ENCODE measurements at regions not wholly inside any gene's neighbourhood (a gene's known extent, or its start where the extent isn't known, plus 50 kb on each side); places are given as distances from the start of the nearest gene placed in this dataset.

DNA sequence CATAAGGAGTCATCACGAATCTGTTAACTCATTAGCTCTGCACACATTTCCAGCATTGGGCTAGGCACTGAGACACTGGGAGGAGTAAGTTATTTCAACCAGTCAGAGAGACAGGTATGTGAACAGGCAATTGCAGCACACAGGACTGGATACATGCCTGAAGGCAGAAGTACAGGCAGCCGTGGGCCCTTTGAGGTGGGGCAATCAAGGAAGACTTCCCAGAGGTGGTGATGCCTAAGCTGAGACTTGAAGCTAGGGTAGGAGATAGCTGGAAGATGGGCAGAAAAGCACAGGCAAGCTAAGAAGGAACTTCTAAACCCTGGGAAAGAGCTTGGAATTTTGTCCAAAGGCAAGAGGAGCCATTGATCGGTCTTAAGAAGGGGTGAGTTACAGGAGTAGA lies 249.7 kb downstream of the EMX2 start:
- no TSS peak for BruUV-seq (replicated peaks)
- Mint-ChIP-seq H3K27me3 (ENCODE audit: insufficient read depth, unreplicated experiment) (no peaks in the 10 kb centered on the region), H3K27ac (ENCODE audit: unreplicated experiment) (no peak overlapping the region), H3K36me3 (ENCODE audit: insufficient read depth, unreplicated experiment) (no peaks in the 10 kb centered on the region), H3K4me3 (ENCODE audit: unreplicated experiment) (no peak overlapping the region), H3K4me1 (ENCODE audit: low read depth, unreplicated experiment) (peaks cover 9% of the 10 kb centered on the region), H3K9me3 (ENCODE audit: unreplicated experiment) (no peaks in the 10 kb centered on the region)
- ChIA-PET POLR2A (no interaction called here), CTCF (no interaction called here)
- no peak for TF ChIP-seq CTCF (IDR thresholded peaks at IDR 0.05; ENCODE audit: insufficient read depth in 1 of 2, low read depth in 1 of 2, low read length in 1 of 2, severe bottlenecking in 1 of 2, unreplicated experiment in 1 of 2)
- DNase-seq, result no peak
- no peaks in the 10 kb centered on the region for H3K9me3 ChIP-seq
- H3K4me1 ChIP-seq, result peaks cover 20% of the 10 kb centered on the region
- no peak overlapping the region for H3K4me3 ChIP-seq (ENCODE audit: low read depth, low read length)
- intact Hi-C loops (cut with micrococcal nuclease; ENCODE audit: unreplicated experiment), result no loop called here
- no peaks in the 10 kb centered on the region for H3K36me3 ChIP-seq (ENCODE audit: control insufficient read depth, insufficient read depth, low read length)
- H3K27me3 ChIP-seq (replicated peaks; ENCODE audit: control insufficient read depth, insufficient read depth, low read length), result no peaks in the 10 kb centered on the region

- H3K9me3 ChIP-seq, result no peaks in the 10 kb centered on the region
- no TSS peak for BruUV-seq (replicated peaks)
- no peaks in the 10 kb centered on the region for H3K36me3 ChIP-seq (ENCODE audit: control insufficient read depth, insufficient read depth, low read length)
- no peak for TF ChIP-seq CTCF (IDR thresholded peaks at IDR 0.05; ENCODE audit: insufficient read depth in 1 of 2, low read depth in 1 of 2, low read length in 1 of 2, severe bottlenecking in 1 of 2, unreplicated experiment in 1 of 2)
- CTCF ChIA-PET, result no interaction called here
- H3K27me3 ChIP-seq (replicated peaks; ENCODE audit: control insufficient read depth, insufficient read depth, low read length), result no peaks in the 10 kb centered on the region
- DNase-seq, result no peak
- intact Hi-C loops (cut with micrococcal nuclease; ENCODE audit: unreplicated experiment), result no loop called here
- 0 out of 2 replicates have a peak, but pooled peaks cover under 1% of the 10 kb centered on the region for H3K4me1 ChIP-seq
- H3K27me3 Mint-ChIP-seq (ENCODE audit: insufficient read depth, unreplicated experiment), result no peaks in the 10 kb centered on the region
- no peaks in the 10 kb centered on the region for H3K4me1 Mint-ChIP-seq (ENCODE audit: low read depth, unreplicated experiment)
- no peak overlapping the region for H3K4me3 ChIP-seq (ENCODE audit: low read depth, low read length)
- POLR2A ChIA-PET, result no interaction called here
- no peaks in the 10 kb centered on the region for H3K36me3 Mint-ChIP-seq (ENCODE audit: insufficient read depth, unreplicated experiment)
- no peak overlapping the region for H3K27ac Mint-ChIP-seq (ENCODE audit: unreplicated experiment)
- no peaks in the 10 kb centered on the region for H3K9me3 Mint-ChIP-seq (ENCODE audit: unreplicated experiment)
- no peak overlapping the region for H3K4me3 Mint-ChIP-seq (ENCODE audit: unreplicated experiment)
Observed at GRCh38 chr10:117796130-117796745, 250.5 kb downstream of the RAB11FIP2 start.

GRCh38 chr10:117797296-117797695 lies 249.4 kb downstream of the RAB11FIP2 start:
- no peaks in the 10 kb centered on the region for H3K27me3 ChIP-seq (replicated peaks; ENCODE audit: control insufficient read depth, insufficient read depth, low read length)
- no peak overlapping the region for H3K4me3 ChIP-seq (ENCODE audit: low read depth, low read length)
- CTCF ChIA-PET, result no interaction called here
- no peaks in the 10 kb centered on the region for H3K27me3 Mint-ChIP-seq (ENCODE audit: insufficient read depth, unreplicated experiment)
- no peaks in the 10 kb centered on the region for H3K4me1 ChIP-seq
- TF ChIP-seq CTCF (IDR thresholded peaks at IDR 0.05; ENCODE audit: insufficient read depth in 1 of 2, low read depth in 1 of 2, low read length in 1 of 2, severe bottlenecking in 1 of 2, unreplicated experiment in 1 of 2), result no peak
- BruUV-seq (replicated peaks), result no TSS peak
- H3K9me3 Mint-ChIP-seq (ENCODE audit: unreplicated experiment), result no peaks in the 10 kb centered on the region
- H3K9me3 ChIP-seq, result no peaks in the 10 kb centered on the region
- H3K4me1 Mint-ChIP-seq (ENCODE audit: low read depth, unreplicated experiment), result no peaks in the 10 kb centered on the region
- H3K36me3 Mint-ChIP-seq (ENCODE audit: insufficient read depth, unreplicated experiment), result no peaks in the 10 kb centered on the region
- intact Hi-C loops (cut with micrococcal nuclease; ENCODE audit: unreplicated experiment), result no loop called here
- no peak for DNase-seq
- no peak overlapping the region for H3K4me3 Mint-ChIP-seq (ENCODE audit: unreplicated experiment)
- POLR2A ChIA-PET, result no interaction called here
- no peaks in the 10 kb centered on the region for H3K36me3 ChIP-seq (ENCODE audit: control insufficient read depth, insufficient read depth, low read length)
- H3K27ac Mint-ChIP-seq (ENCODE audit: unreplicated experiment), result no peak overlapping the region

Data from Caco-2 (cell line).